ENCODE measurements at regions not wholly inside any gene's neighbourhood (a gene's known extent, or its start where the extent isn't known, plus 50 kb on each side); places are given as distances from the start of the nearest gene placed in this dataset.

- no peaks in the 10 kb centered on the region for H3K9me3 ChIP-seq
- H3K27me3 ChIP-seq = no peaks in the 10 kb centered on the region
- no peaks in the 10 kb centered on the region for H3K36me3 ChIP-seq (replicated peaks in 1 of 2; ENCODE audit: insufficient read depth in 1 of 2, low read depth in 2 of 2)
- intact Hi-C loops (cut with DNase I) = no loop called here
- H3K27ac ChIP-seq = no peak overlapping the region
- H3K4me3 ChIP-seq = no peak overlapping the region
- DNase-seq (peak in 3 of 4 donors; percentile 39 to 41 (median 39)), ATAC-seq (peak; percentile 66)
- no peak for TF ChIP-seq POLR2A (IDR thresholded peaks at IDR 0.05)
- TF ChIP-seq CTCF (IDR thresholded peaks at IDR 0.05) = peak; percentile 17 to 70 (median 58)
- H3K4me1 ChIP-seq = no peaks in the 10 kb centered on the region
- WGBS, 2 donors = 0 to 15% methylated on average over 1 of the region's 1 CpG
These were observed 94.0 kb downstream of the AQP4 start for GRCh38 chr18:26771524-26771923.

- intact Hi-C loops (cut with DNase I) = loop anchor here (5.0 kb wide), 1 partner anchor 146 kb away; no protein-coding TSS in a partner anchor
- H3K4me1 ChIP-seq = peaks cover 5% of the 10 kb centered on the region
- no peak for ATAC-seq
- no peaks in the 10 kb centered on the region for H3K9me3 ChIP-seq
- no peak overlapping the region for H3K4me3 ChIP-seq
- no peak overlapping the region for H3K27ac ChIP-seq
- no peak for DNase-seq
- TF ChIP-seq CTCF (IDR thresholded peaks at IDR 0.05) (no peak), POLR2A (IDR thresholded peaks at IDR 0.05) (no peak)
- H3K36me3 ChIP-seq (replicated peaks in 1 of 2; ENCODE audit: insufficient read depth in 1 of 2, low read depth in 2 of 2) = no peaks in the 10 kb centered on the region
- 65% methylated on average over 7 of the region's 7 CpGs for WGBS, 2 donors
- H3K27me3 ChIP-seq = no peaks in the 10 kb centered on the region
These were observed 97.1 kb downstream of the AQP4 start for GRCh38 chr18:26768385-26768784.

- no peaks in the 10 kb centered on the region for H3K9me3 ChIP-seq
- DNase-seq (peak in 2 of 4 donors; percentile 10 to 13), ATAC-seq (peak; percentile 35)
- H3K36me3 ChIP-seq (replicated peaks in 1 of 2; ENCODE audit: insufficient read depth in 1 of 2, low read depth in 2 of 2) = no peaks in the 10 kb centered on the region
- TF ChIP-seq CTCF (IDR thresholded peaks at IDR 0.05) (no peak), POLR2A (IDR thresholded peaks at IDR 0.05) (no peak)
- intact Hi-C loops (cut with DNase I) = loop anchor here (5.0 kb wide), 1 partner anchor 143 kb away; no protein-coding TSS in a partner anchor
- H3K4me1 ChIP-seq = peaks cover 5% of the 10 kb centered on the region
- no peak overlapping the region for H3K4me3 ChIP-seq
- H3K27ac ChIP-seq = no peak overlapping the region
- no peaks in the 10 kb centered on the region for H3K27me3 ChIP-seq
- 61 to 67% methylated on average over 2 of the region's 2 CpGs for WGBS, 2 donors
These were observed 100.0 kb downstream of the AQP4 start for GRCh38 chr18:26765498-26765897.

- ATAC-seq = no peak
- TF ChIP-seq CTCF (IDR thresholded peaks at IDR 0.05) (no peak), POLR2A (IDR thresholded peaks at IDR 0.05) (no peak)
- Histone ChIP-seq H3K4me1 (peaks cover 5% of the 10 kb centered on the region), H3K27ac (no peak overlapping the region), H3K27me3 (no peaks in the 10 kb centered on the region), H3K4me3 (no peak overlapping the region), H3K36me3 (replicated peaks in 1 of 2; ENCODE audit: insufficient read depth in 1 of 2, low read depth in 2 of 2) (no peaks in the 10 kb centered on the region), H3K9me3 (no peaks in the 10 kb centered on the region)
- no peak for DNase-seq
- intact Hi-C loops (cut with DNase I) = no loop called here
These were observed 100.9 kb downstream of the AQP4 start for GRCh38 chr18:26764586-26764985.

GRCh38 chr18:26764177-26764576 lies 101.3 kb downstream of the AQP4 start:
- H3K9me3 ChIP-seq = no peaks in the 10 kb centered on the region
- 60 to 83% methylated on average over 1 of the region's 1 CpG for WGBS, 2 donors
- no peak overlapping the region for H3K4me3 ChIP-seq
- peaks cover 5% of the 10 kb centered on the region for H3K4me1 ChIP-seq
- TF ChIP-seq POLR2A (IDR thresholded peaks at IDR 0.05) = no peak
- TF ChIP-seq CTCF (IDR thresholded peaks at IDR 0.05) = no peak
- H3K27ac ChIP-seq = no peak overlapping the region
- intact Hi-C loops (cut with DNase I) = no loop called here
- ATAC-seq (no peak), DNase-seq (no peak)
- H3K36me3 ChIP-seq (replicated peaks in 1 of 2; ENCODE audit: insufficient read depth in 1 of 2, low read depth in 2 of 2) = no peaks in the 10 kb centered on the region
- no peaks in the 10 kb centered on the region for H3K27me3 ChIP-seq
